ENCODE measurements at regions not wholly inside any gene's neighbourhood (a gene's known extent, or its start where the extent isn't known, plus 50 kb on each side); places are given as distances from the start of the nearest gene placed in this dataset.
A peak's percentile ranks its signal among the peaks of the same experiment; 100 is the strongest.
"Not testable (repeated sequence)": the region's sequence is repeated elsewhere in the genome, so short reads cannot be mapped to it uniquely, and the experiment has no call there.

DNA sequence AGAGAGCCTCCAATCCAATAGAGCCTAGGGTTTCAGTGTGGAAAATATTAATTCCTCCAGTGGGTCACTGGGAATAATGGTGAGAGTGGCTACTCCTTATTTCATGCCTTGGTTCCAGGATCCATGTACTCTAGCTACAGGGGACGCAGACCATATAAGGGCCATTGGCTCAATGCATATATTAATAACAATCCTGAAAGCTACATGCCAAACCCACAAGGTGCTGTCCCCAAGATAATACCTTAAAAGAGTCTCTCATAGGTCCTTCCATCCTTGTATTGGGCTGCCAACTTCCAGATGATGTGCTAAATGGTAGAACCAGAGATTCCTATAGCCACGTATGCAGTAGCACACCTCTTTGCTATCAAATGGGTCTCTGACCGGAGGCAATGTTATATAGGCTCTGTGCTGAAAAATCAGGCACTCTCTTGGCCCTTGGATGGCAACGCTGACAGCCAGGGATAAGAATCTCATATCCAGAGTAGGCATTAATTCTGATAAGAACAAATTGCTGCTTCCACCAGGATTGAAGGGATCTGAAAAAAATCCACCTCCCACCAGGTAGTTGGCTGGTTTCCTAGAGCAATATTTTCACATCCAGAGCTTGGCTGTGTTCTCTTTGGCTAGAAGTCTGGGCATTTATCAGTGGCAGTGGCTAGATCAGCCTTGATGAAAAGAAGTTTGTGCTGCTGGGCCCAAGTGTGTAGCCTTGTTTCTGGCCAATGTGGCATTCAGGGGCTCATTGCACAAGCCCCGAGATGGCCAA, 218.1 kb upstream of the MGAT5 start:
- DNase-seq, result peak; percentile 3

DNA sequence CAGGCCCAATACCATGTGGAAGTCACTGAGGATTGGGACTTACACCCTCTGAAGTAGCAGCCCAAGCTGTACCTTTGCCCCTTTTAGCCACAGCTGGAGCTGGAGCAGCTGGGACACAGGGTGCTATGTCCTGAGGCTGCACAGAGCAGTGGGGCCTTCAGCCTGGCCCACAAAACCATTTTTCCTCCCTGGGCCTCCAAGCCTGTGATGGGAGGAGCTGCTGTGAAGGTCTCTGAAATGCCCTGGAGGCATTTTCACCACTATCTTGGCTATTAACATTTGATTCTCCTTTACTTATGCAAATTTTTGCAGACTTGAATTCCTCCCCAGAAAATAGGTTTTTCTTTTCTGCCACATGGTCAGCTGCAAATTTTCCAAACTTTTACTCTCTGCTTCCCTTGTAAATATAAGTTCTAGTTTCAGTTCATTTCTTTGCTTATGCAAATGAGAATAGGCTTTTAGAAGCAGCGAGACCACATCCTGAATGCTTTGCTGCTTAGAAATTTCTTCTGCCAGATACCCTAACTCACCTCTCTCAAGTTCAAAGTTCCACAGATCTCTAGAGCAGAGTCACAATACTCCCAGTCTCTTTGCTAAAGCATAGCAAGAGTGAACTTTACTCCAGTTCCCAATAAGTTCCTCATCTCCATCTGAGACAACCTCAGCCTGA, 213.8 kb upstream of the MGAT5 start:
- DNase-seq, result no peak

DNA sequence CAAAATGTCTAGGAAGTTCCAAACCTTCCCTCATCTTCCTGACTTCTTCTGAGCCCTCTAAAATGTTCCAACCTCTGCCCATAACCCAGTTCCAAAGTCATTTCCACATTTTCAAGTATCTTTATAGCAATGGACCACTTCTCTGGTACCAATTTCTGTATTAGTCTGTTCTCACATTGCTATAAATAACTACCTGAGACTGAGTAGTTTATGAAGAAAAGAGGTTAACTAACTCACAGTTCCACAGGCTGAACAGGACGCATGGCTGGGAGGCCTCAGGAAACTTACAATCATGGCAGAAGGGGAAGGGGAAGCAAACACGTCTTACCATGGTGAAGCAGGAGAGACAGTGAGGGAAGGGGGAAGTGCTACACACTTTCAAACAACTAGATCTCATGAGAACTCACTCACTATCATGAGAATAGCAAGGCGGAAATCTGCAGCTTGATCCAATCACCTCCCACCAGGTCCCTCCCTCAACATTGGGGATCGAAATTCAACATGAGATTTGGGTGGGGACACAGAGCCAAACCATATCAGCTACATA, 213.2 kb upstream of the MGAT5 start:
- not testable (repeated sequence) for DNase-seq

DNA sequence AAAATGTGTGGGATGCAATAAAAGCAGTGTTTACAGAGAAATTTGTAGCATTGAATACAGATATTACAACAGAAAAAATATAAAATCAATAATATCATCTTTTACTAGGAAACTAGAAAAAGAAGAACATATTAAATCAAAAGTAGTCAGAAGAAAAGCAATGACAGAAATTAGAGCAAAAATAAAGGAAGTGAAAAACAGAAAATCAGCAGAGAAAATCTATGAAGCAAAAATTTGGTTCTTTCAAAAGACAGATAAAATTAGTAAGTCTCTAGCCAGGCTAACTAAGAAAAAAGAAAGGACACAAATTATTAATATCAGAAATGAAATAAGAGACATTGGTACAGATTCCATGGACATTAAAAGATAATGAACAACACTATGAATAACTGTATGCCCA, 212.0 kb upstream of the MGAT5 start:
- DNase-seq, result no peak

DNA sequence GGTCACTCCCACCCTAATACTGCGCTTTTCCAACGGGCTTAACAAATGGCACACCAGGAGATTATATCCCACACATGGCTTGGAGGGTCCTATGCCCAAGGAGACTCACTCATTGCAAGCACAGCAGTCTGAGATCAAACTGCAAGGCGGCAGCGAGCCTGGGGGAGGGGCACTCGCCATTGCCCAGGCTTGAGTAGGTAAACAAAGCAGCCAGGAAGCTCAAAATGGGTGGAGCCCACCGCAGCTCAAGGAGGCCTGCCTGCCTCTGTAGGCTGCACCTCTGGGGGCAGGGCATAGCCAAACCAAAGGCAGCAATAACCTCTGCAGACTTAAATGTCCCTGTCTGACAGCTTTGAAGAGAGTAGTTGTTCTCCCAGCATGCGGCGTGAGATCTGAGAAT, 210.8 kb upstream of the MGAT5 start:
- DNase-seq, result not testable (repeated sequence)

DNA sequence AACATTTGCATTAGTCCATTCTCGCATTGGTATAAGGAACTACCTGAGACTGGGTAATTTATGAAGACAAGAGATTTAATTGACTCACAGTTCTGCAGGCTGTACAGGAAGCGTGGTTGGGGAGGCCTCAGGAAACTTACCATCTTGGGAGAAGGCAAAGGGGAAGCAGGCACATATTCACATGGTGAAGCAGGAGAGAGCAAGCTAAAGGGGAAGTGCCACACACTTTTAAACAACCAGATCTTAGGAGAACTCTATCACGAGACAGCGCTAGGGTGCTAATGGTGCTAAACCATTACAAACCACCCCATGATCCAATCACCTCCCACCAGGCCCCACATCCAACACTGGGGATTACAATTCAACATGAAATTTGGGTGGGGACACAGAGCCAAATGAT, 201.7 kb upstream of the MGAT5 start:
- no peak for DNase-seq

DNA sequence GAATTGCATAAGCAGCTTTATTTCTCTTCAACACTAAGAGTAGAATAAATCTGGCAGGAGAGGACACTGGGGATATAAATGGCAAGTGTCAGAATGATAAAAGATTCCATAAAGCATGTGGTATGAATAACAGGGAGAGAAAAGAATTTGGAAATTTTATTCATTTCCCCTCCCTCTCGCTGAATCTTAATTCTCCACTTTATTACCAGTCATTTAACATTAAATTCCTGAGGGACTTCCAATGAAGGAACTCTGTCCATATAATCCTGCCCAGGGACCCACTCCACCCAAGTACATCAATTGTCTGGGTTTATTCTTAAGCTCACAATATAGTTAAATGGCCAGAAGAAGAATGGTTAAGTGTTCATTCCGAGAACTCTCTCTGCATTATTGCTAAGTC, 197.7 kb upstream of the MGAT5 start:
- no peak for DNase-seq

DNA sequence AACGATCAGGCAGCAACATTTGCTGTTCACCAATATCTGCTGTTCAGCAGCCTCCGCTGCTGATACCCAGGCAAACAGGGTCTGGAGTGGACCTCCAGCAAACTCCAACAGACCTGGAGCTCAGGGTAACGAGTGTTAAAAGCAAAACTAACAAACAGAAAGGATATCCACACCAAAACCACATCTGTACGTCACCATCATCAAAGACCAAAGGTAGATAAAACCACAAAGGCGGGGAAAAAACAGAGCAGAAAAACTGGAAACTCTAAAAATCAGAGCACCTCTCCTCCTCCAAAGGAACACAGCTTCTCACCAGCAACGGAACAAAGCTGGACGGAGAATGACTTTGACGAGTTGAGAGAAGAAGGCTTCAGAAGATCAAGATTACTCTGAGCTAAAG, 192.8 kb upstream of the MGAT5 start:
- not testable (repeated sequence) for DNase-seq

DNA sequence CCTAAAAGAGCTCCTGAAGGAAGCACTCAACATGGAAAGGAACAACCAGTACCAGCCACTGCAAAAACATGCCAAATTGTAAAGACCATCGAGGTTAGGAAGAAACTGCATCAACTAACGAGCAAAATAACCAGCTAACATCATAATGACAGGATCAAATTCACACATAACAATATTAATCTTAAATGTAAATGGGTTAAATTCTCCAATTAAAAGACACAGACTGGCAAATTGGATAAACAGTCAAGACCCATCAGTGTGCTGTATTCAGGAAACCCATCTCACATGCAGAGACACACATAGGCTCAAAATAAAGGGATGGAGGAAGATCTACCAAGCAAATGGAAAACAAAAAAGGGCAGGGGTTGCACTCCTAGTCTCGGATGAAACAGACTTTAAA, 191.6 kb upstream of the MGAT5 start:
- not testable (repeated sequence) for DNase-seq

DNA sequence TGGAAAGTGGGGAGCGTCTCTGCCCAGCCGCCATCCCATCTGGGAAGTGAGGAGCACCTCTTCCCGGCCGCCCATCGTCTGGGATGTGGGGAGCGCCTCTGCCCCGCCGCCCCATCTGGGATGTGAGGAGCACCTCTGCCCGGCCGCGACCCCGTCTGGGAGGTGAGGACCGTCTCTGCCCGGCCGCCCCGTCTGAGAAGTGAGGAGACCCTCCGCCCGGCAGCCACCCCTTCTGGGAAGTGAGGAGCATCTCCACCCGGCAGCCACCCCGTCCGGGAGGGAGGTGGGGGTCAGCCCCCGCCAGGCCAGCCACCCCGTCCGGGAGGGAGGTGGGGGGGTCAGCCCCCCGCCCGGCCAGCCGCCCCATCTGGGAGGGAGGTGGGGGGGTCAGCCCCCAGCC, 190.0 kb upstream of the MGAT5 start:
- DNase-seq, result not testable (repeated sequence)

DNA sequence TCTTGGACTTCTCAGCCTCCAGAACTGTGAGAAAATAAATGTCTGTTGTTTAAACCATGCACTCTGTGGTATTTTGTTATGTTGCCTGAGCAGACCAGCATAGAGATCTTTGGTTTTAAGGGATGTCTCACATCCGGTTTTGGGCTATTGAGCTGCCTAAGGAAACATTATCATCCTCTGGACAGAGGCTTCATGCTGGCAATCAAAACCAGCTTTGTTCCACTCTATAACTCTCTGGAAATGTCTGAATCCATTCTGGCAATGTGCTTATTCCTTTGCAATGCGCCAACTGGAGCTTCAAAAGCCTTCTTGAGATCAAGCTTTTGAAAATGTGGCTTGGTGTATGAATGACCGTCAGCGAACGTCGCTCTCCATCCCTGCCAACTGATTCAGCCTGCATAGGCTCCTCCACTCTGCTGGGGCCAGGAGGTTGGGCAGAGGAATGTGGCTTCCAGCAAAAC, 183.6 kb upstream of the MGAT5 start:
- no peak for DNase-seq

DNA sequence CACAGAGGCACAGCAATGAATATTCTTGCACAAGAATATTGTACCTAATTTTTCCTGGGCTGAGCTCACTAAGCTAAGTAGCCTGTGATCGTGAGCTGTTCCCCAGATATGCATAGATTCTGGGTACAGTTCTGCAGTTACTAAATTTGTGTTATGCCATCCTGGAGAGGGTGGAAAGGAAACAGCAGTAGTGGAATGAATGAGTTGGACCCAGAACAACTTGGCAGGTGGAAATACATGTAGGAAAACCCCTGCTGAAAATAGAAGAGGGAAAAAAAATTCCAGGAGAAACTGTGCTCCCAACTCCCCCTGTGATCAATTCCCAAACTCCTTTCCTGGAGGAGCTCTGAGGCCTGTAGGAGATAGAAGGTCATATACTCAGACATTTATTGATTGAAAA, 181.5 kb upstream of the MGAT5 start:
- no peak for DNase-seq

DNA sequence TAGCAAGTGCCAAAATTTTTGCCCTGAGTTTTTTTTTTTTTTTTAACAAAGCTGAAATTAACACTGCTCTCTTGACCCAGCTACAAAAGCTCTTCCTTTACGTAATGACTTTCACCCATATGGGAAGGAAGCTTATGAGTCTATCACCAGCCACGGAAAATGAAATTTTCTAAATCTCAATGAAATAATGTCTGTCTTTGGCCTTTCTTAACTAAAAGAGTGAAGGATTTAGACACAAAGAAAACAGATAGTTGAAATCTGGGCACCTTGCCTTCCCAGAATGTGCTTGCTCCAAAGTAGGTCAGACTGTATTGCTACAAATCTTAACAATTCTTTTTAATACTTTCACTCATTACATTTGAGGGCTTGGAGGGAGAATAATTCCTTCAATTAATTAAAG, 180.8 kb upstream of the MGAT5 start:
- DNase-seq, result no peak

DNA sequence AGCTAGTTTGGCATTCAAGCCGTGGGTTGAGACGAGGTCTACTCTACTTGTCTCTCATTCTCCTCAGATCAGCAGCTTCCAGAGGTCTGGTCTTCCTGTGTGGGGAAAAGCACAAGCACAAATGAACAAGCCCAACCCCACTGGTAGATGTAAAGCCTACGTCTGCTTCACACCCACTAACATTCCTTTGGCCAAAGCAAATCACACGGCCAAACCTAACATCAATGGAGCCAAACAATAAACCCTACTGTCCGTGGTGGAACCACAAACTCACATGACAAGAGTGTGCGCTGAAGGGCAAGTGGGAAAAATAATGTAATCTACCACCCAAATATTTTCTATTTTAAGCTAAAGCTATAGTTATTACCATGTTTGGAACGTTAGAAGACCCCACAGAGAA, 179.3 kb upstream of the MGAT5 start:
- DNase-seq, result no peak

DNA sequence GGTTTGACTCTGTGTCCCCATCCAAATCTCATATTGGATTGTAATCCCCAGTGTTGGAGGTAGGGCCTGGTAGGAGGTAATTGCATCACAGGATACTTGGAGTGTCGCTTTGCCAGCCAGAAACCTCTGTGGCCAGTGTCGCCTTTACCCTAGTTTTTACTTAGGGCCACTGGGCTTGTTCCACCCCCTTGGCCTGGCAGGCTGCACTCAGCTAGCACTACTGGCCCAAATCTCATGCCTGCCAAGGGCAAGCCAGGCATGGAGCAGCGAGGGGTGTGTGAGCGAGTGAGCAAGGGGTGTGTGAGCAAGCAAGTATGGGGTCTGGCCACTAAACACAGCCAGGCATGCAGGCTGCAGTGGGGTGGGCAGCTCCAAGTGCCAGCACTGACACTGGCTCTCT, 178.7 kb upstream of the MGAT5 start:
- DNase-seq, result no peak

DNA sequence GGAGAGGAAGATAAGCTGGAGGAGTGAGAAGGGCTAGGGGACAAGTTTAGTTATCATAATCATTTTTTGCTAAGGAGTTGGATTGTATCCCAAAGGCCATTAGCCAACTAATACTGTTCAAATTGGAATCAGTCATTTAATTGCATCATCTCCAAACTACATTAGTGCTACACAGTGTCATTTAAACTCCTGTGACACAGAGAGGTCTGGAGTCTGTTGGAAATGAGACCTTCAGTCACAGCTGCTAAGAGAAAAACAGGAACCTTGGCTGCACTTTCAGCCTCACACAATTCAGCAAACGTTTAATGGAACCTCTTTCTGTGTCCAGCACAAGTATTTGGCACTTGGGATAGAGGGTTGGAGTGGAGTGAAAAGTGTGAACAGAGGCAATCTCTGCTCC, 175.5 kb upstream of the MGAT5 start:
- no peak for DNase-seq

DNA sequence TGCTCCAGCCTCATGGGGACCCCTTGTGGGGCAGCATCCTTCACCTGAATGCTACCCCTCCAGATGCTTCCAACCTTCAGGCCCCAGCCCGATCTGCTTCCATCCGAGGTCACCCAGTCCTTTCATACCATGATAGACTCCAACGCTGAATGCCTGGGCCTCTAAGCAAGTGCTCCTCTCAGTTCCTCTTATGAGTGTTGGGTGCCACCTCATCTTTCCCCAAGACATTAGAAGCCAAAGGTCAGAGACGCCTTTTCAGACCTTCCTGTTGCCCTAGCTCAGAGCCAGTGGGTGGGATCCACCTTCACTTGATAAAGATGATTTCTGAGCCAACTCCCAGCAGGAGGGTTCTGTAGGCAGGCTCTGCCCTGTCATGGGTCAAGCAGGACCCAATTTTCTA, 174.5 kb upstream of the MGAT5 start:
- DNase-seq, result no peak

DNA sequence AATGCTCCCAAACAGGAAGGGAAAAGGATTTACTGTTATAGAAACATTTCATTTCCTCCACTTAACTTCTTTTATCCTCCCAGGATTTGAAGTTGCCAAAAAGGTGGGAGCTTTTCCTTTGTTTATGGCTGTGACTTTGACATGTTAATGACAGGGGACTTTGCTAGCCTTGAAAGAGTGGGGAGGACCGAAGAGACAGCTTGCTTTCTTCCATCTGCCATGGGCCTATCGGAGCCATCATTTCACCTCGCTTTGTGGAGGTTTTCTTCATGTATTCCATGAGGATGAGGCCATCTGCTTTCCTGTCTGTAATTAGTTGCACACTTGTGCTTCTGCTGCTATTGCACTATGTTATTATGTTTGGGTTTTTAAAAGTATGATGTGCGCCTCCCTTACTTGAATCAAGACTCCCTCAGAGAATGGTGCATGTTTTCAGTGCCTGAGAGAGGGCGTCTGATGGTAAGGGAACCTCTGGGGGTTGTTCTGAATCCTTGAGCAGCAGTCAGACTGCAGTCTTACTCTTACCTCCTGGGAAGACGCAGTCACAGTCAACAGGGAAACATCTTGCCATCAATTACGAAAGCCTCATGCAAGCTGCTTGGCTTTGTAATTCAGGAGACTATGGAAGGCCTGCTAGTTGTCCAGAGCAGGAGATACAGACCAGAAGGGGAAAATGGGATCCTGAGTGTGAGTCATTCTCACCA, 173.3 kb upstream of the MGAT5 start:
- DNase-seq, result no peak

DNA sequence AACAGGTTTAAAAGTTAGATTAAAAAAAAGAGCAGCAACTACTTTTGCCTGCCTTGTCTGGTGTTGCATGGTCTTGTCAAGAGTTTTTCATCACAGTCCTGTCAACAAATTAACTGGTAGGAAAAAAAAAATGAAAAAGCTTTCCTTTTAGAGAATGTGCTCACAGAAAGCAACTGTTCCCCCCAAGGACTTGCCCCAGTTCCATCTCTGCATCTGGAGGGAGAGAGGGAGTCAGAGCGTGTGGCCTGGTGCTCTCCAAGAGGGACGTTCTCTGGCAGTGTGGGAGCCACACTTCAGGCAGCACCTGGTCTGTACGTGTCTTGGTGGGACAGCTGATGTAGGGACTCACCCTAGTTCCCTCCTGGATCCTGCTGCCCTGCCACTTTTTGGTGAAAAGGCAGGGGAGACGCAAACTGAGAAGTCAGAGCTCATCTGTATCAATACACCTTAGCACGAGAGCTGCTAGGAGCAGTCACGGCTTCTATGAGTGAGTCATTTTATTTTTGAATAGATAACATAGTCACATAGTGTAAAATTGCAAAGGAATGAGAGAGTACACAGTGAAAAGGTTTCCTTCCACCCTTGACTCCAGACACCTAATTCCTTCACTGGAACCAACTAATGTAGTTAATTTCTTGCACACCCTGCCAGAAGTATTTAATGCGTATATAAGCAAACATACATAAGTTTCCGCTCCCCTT, 172.5 kb upstream of the MGAT5 start:
- no peak for DNase-seq

DNA sequence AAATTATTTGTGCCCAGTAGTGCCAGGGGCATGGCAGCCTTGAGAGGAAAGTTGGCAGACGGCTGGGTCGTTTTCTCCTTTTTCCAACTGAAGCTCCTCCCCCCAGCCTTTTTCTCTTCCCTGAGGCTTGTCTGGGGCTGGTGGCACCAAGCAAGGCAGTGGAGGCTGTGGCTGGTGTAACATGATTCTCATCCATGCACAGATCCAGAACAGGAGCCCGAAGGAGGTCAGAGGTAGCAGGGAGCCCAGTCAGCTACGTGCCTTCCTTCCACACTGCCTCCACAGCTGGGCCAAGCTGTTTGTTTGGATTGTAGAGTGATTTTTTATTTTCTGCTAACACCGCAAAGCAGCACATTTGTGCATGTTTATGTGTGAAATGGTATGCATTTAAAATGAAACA, 170.3 kb upstream of the MGAT5 start:
- DNase-seq, result no peak

DNA sequence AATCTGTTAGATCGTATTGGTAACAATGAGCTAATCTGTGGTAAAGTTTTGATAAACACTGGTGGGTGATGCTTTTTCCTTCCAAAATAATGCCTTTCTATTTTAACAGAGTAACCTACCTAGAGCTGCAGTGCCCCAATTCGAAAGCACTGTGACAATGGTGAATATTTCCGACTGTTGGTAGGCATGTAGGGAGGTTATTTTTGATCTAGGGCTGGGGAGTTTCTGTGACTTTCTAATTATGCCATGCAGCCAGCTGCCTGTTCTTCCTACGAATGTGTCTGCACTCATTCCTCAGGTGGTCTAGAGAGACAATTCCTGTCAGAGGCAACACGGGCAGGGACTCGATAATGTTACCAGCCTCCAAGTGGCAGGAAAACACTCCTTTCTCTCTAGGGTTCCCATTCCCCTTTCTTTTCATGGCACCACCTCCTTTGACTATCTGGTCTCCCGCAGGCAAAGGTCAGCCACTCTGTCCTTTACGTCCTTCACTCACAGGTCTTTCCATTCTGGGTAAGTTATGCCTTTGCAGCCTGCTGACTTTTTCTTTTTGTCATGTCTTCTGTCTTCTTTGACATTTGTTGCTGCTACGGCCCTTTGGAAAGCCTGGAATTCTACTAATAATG, 167.2 kb upstream of the MGAT5 start:
- DNase-seq, result no peak

DNA sequence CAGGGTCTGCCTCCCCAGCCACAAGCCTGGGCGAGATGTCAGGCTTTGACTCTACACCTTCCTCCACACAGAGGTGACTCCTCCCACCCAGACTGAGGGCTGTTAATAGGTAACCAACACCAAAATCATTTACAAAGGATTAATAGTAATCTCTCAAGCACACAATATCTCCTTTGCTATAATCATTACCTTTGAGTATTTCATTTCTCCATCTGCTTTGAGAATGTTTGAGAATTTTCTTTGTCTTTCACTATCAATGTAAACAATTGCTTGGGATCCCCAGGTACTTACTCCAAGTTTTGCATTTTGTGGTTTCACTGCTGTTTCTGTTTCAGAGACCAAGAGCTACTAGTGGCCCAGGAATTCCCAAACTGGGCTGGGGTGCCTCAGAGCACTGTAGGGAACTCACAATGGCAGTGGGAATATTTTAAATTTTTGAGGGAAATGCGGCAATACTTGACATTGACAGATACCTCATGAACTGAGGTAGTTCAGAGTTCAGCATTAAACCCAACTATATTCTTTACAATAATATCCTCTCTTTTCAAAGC, 166.4 kb upstream of the MGAT5 start:
- no peak for DNase-seq
